Caco-2 (cell line): ENCODE measurements at regions not wholly inside any gene's neighbourhood (a gene's known extent, or its start where the extent isn't known, plus 50 kb on each side); places are given as distances from the start of the nearest gene placed in this dataset.
"Not testable (repeated sequence)": the region's sequence is repeated elsewhere in the genome, so short reads cannot be mapped to it uniquely, and the experiment has no call there.

Source experiments
- BruUV-seq: library from RNA; stranded (reverse); fragments of 400-500 nt; replicated peaks from 2 replicates; lab custom pipeline; 2021; lab: Mats Ljungman, UMichigan
- CTCF ChIA-PET: fragments of 300-600 bp; sonication (Branson Sonifier 250); formaldehyde crosslinking; loops from one replicate; lab custom pipeline; 2022; ENCODE audit warnings: antibody characterized with exemption; lab: Charles Lee
- POLR2A ChIA-PET: fragments of 300-600 bp; sonication (Branson Sonifier 250); formaldehyde crosslinking; loops from one replicate; lab custom pipeline; 2022; ENCODE audit warnings: antibody characterized with exemption; lab: Charles Lee
- DNase-seq, 2 experiments: peaks; one replicate each; pipeline versions ENCODE4 v3.0.0 to v3.0.0-alpha.2; 2020 to 2022
- H3K27me3 ChIP-seq: replicated peaks from 2 replicates; pipeline ENCODE4 v1.6.0; 2011; ENCODE audit warnings: low read length; ENCODE audit not compliant: control insufficient read depth, insufficient read depth
- H3K36me3 ChIP-seq: 2 replicates; pipeline ENCODE4 v1.5.1; 2011; ENCODE audit warnings: low read length; ENCODE audit not compliant: control insufficient read depth, insufficient read depth
- H3K4me1 ChIP-seq: fragments of 250-450 bp; sonication (Bioruptor Pico); 2 replicates; pipeline ENCODE4 v1.5.1; 2020; ENCODE audit warnings: mild to moderate bottlenecking
- H3K4me3 ChIP-seq: 2 replicates; pipeline ENCODE4 v1.5.1; 2011; ENCODE audit warnings: low read depth, mild to moderate bottlenecking, control low read depth, low read length
- H3K9me3 ChIP-seq: fragments of 250-450 bp; sonication (Bioruptor Pico); 2 replicates; pipeline ENCODE4 v1.5.1; 2020; ENCODE audit warnings: mild to moderate bottlenecking, moderate library complexity
- H3K27ac Mint-ChIP-seq: one replicate; pipeline ENCODE4 v1.8.0; 2022; ENCODE audit warnings: mixed read lengths; ENCODE audit not compliant: unreplicated experiment
- H3K27me3 Mint-ChIP-seq: one replicate; pipeline ENCODE4 v1.8.0; 2022; ENCODE audit warnings: mixed read lengths; ENCODE audit not compliant: insufficient read depth, unreplicated experiment
- H3K36me3 Mint-ChIP-seq: one replicate; pipeline ENCODE4 v1.8.0; 2022; ENCODE audit warnings: mild to moderate bottlenecking, mixed read lengths; ENCODE audit not compliant: insufficient read depth, unreplicated experiment
- H3K4me1 Mint-ChIP-seq: one replicate; pipeline ENCODE4 v1.8.0; 2022; ENCODE audit warnings: low read depth, mixed read lengths; ENCODE audit not compliant: unreplicated experiment
- H3K4me3 Mint-ChIP-seq: one replicate; pipeline ENCODE4 v1.8.0; 2022; ENCODE audit warnings: mild to moderate bottlenecking, moderate library complexity, mixed read lengths; ENCODE audit not compliant: unreplicated experiment
- H3K9me3 Mint-ChIP-seq: one replicate; pipeline ENCODE4 v1.8.0; 2022; ENCODE audit warnings: mixed read lengths; ENCODE audit not compliant: unreplicated experiment
- CTCF ChIP-seq, 2 experiments: fragments of 200-600 bp in 1 of 2; IDR thresholded peaks; 1 replicate in 1 of 2; 2 replicates in 1 of 2; pipeline versions ENCODE4 v1.5.1 to v1.8.0; 2011 to 2022; ENCODE audit warnings: antibody characterized with exemption in 1 of 2, control low read depth in 1 of 2, inconsistent platforms in 1 of 2, low read depth in 1 of 2, low read length in 1 of 2, mild to moderate bottlenecking in 1 of 2, moderate library complexity in 1 of 2; ENCODE audit not compliant: insufficient read depth in 1 of 2, severe bottlenecking in 1 of 2, unreplicated experiment in 1 of 2
- intact Hi-C: fragments of 100-400 bp; cut with micrococcal nuclease; formaldehyde crosslinking; loops from one replicate; pipeline ENCODE4 v1.10.0; 2022; ENCODE audit not compliant: unreplicated experiment

GRCh38 chr22:16388616-16389015 lies 204.0 kb downstream of the CCT8L2 start:
- H3K9me3 ChIP-seq, CTCF ChIA-PET, H3K9me3 Mint-ChIP-seq, DNase-seq, H3K4me1 Mint-ChIP-seq, H3K36me3 ChIP-seq, BruUV-seq, H3K4me1 ChIP-seq, POLR2A ChIA-PET, H3K27ac Mint-ChIP-seq, intact Hi-C loops, H3K4me3 Mint-ChIP-seq, H3K27me3 Mint-ChIP-seq, H3K4me3 ChIP-seq, H3K36me3 Mint-ChIP-seq, H3K27me3 ChIP-seq: not testable (repeated sequence)

- H3K4me3 Mint-ChIP-seq, H3K36me3 Mint-ChIP-seq, H3K36me3 ChIP-seq, H3K27me3 ChIP-seq, H3K9me3 Mint-ChIP-seq, intact Hi-C loops, BruUV-seq, H3K27ac Mint-ChIP-seq, CTCF ChIA-PET, H3K4me1 Mint-ChIP-seq, H3K9me3 ChIP-seq, POLR2A ChIA-PET, DNase-seq, H3K27me3 Mint-ChIP-seq, H3K4me3 ChIP-seq, H3K4me1 ChIP-seq: not testable (repeated sequence)
Measured at GRCh38 chr22:16388127-16388526, 204.5 kb downstream of the CCT8L2 start.

- H3K4me1 ChIP-seq, DNase-seq, H3K9me3 ChIP-seq, H3K27ac Mint-ChIP-seq, H3K36me3 ChIP-seq, POLR2A ChIA-PET, H3K4me1 Mint-ChIP-seq, BruUV-seq, H3K9me3 Mint-ChIP-seq, intact Hi-C loops, H3K27me3 Mint-ChIP-seq, H3K36me3 Mint-ChIP-seq, H3K4me3 ChIP-seq, H3K4me3 Mint-ChIP-seq, H3K27me3 ChIP-seq, CTCF ChIA-PET: not testable (repeated sequence)
Measured at GRCh38 chr22:16387543-16387942, 205.1 kb downstream of the CCT8L2 start.

GRCh38 chr22:16387088-16387487 lies 205.5 kb downstream of the CCT8L2 start:
- H3K36me3 Mint-ChIP-seq = no peaks in the 10 kb centered on the region
- no peaks in the 10 kb centered on the region for H3K4me1 Mint-ChIP-seq
- H3K9me3 ChIP-seq = no peaks in the 10 kb centered on the region
- no peak overlapping the region for H3K4me3 Mint-ChIP-seq
- no peak for TF ChIP-seq CTCF (IDR thresholded peaks at IDR 0.05; ENCODE audit: insufficient read depth in 1 of 2, low read depth in 1 of 2, low read length in 1 of 2, severe bottlenecking in 1 of 2, unreplicated experiment in 1 of 2)
- no peaks in the 10 kb centered on the region for H3K9me3 Mint-ChIP-seq
- H3K27me3 Mint-ChIP-seq = no peaks in the 10 kb centered on the region
- CTCF ChIA-PET = no interaction called here
- H3K4me3 ChIP-seq = no peak overlapping the region
- BruUV-seq = no TSS peak
- intact Hi-C loops = no loop called here
- no peaks in the 10 kb centered on the region for H3K4me1 ChIP-seq
- POLR2A ChIA-PET = no interaction called here
- no peaks in the 10 kb centered on the region for H3K27me3 ChIP-seq
- H3K27ac Mint-ChIP-seq = no peak overlapping the region
- no peak for DNase-seq
- no peaks in the 10 kb centered on the region for H3K36me3 ChIP-seq

GRCh38 chr22:16361328-16361727 lies 231.3 kb downstream of the CCT8L2 start:
- H3K27me3 Mint-ChIP-seq, H3K9me3 Mint-ChIP-seq, H3K4me3 ChIP-seq, H3K36me3 ChIP-seq, H3K27me3 ChIP-seq, H3K4me1 Mint-ChIP-seq, BruUV-seq, CTCF ChIA-PET, DNase-seq, H3K36me3 Mint-ChIP-seq, H3K4me3 Mint-ChIP-seq, H3K4me1 ChIP-seq, POLR2A ChIA-PET, H3K9me3 ChIP-seq, intact Hi-C loops, H3K27ac Mint-ChIP-seq: not testable (repeated sequence)

- intact Hi-C loops, H3K9me3 Mint-ChIP-seq, H3K4me1 ChIP-seq, H3K27me3 ChIP-seq, H3K9me3 ChIP-seq, H3K4me1 Mint-ChIP-seq, H3K36me3 Mint-ChIP-seq, H3K4me3 Mint-ChIP-seq, DNase-seq, H3K4me3 ChIP-seq, H3K27me3 Mint-ChIP-seq, BruUV-seq, H3K27ac Mint-ChIP-seq, H3K36me3 ChIP-seq, POLR2A ChIA-PET, CTCF ChIA-PET: not testable (repeated sequence)
Measured at GRCh38 chr22:16352637-16353036, 240.0 kb downstream of the CCT8L2 start.
